ENCODE measurements at regions not wholly inside any gene's neighbourhood (a gene's known extent, or its start where the extent isn't known, plus 50 kb on each side); places are given as distances from the start of the nearest gene placed in this dataset.

DNA sequence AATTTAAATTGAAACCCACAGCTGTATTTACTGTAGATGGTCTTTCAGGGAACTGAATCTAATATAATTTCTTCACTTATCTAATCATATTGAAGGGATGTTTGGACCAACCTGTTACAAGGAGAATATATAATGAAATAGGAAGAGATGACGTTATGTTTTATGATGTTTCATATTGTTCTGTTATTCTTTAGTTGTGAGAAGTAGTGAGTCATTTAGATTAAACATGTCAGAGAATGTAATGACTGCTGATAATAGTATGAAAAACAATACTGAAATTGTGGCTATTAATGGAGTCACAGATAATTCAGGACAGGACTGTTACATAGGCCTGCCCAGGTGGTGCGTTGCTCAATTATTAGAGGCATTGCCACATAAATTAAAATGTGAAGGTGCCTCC lies 1993.4 kb downstream of the EFNA5 start:
- Histone ChIP-seq H3K4me2 (ENCODE audit: low read length) (no peak overlapping the region), H3K9ac (ENCODE audit: low read length) (no peak overlapping the region), H3K9me3 (ENCODE audit: control insufficient read depth in 1 of 2, insufficient read depth in 1 of 2, low read depth in 1 of 2, low read length in 2 of 2) (no peaks in the 10 kb centered on the region), H3K4me3 (replicated peaks in 1 of 2; ENCODE audit: low read depth in 1 of 2, low read length in 2 of 2) (no peak overlapping the region), H3K9me2 (ENCODE audit: insufficient read depth) (no peaks in the 10 kb centered on the region; the same call in 1 of the 2 replicates), H3K79me2 (ENCODE audit: insufficient read depth, low read length) (no peaks in the 10 kb centered on the region), H3K27ac (ENCODE audit: low read depth, low read length) (no peak overlapping the region), H3K36me3 (ENCODE audit: control insufficient read depth in 1 of 2, insufficient read depth in 2 of 2, low read length in 2 of 2) (no peaks in the 10 kb centered on the region), H4K20me1 (ENCODE audit: insufficient read depth) (no peaks in the 10 kb centered on the region), H2AFZ (ENCODE audit: low read depth, low read length, poor library complexity, severe bottlenecking) (no peak overlapping the region), H3K4me1 (ENCODE audit: control insufficient read depth in 1 of 2, insufficient read depth in 2 of 2, low read length in 2 of 2) (no peaks in the 10 kb centered on the region), H3K27me3 (ENCODE audit: insufficient read depth, low read length) (no peaks in the 10 kb centered on the region)
- POLR2A ChIA-PET = no interaction called here
- RAD21 ChIA-PET (ENCODE audit: low non-redundant PET in 1 of 2, low total read pairs in 2 of 2, uncharacterized antibody in 2 of 2, unreplicated experiment in 2 of 2) = no interaction called here
- ATAC-seq = no peak
- BruUV-seq (replicated peaks) = no TSS peak
- no peak for DNase-seq (ENCODE audit: low read depth, low spot score)
- intact Hi-C loops (cut with micrococcal nuclease) = no loop called here
- CTCF ChIA-PET = no interaction called here
- TF ChIP-seq ZFX (IDR thresholded peaks at IDR 0.05) = no peak
- TF ChIP-seq YY1 (IDR thresholded peaks at IDR 0.05; ENCODE audit: extremely low read depth, insufficient replicate concordance, low read depth, low read length) = no peak
- no peak for TF ChIP-seq REST (IDR thresholded peaks at IDR 0.05; ENCODE audit: low read depth)
- no peak for TF ChIP-seq EZH2 (IDR thresholded peaks at IDR 0.05)
- TF ChIP-seq ZBTB33 (IDR thresholded peaks at IDR 0.05; ENCODE audit: extremely low read depth, insufficient replicate concordance, low read length) = no peak
- no peak for TF ChIP-seq POLR2A (IDR thresholded peaks at IDR 0.05; ENCODE audit: borderline replicate concordance, extremely low read depth, insufficient read depth, insufficient read length)
- no peak for TF ChIP-seq CBX3 (IDR thresholded peaks at IDR 0.05; ENCODE audit: low read depth)
- no peak for TF ChIP-seq SIN3A (IDR thresholded peaks at IDR 0.05; ENCODE audit: low read depth)
- TF ChIP-seq CTCF (IDR thresholded peaks at IDR 0.05 in 2 of 3, conservative IDR thresholded peaks at IDR 0.05 in 1 of 3; ENCODE audit: borderline replicate concordance in 1 of 3, insufficient read depth in 1 of 3, low read depth in 2 of 3, low read length in 2 of 3) = no peak
- no peak for TF ChIP-seq RAD21 (IDR thresholded peaks at IDR 0.05; ENCODE audit: low read depth)
- no peak for TF ChIP-seq FOSL1 (IDR thresholded peaks at IDR 0.05; ENCODE audit: low read depth)
- TF ChIP-seq POLR2AphosphoS5 (IDR thresholded peaks at IDR 0.05; ENCODE audit: low read depth, low read length) = no peak
- TF ChIP-seq ELF1 (IDR thresholded peaks at IDR 0.05; ENCODE audit: borderline replicate concordance, low read depth) = no peak
- TF ChIP-seq EZH2phosphoT487 (IDR thresholded peaks at IDR 0.05; ENCODE audit: borderline replicate concordance) = no peak
- no peak for TF ChIP-seq EGR1 (IDR thresholded peaks at IDR 0.05; ENCODE audit: low read depth)

Measured in HCT116 (cell line).